K562 (cell line): ENCODE measurements at regions not wholly inside any gene's neighbourhood (a gene's known extent, or its start where the extent isn't known, plus 50 kb on each side); places are given as distances from the start of the nearest gene placed in this dataset.

Experiments used
- ATAC-seq: fragments of 200-7000 bp; cut with Tn5 transposase; 3 replicates; pipeline ENCODE4 v1.9.1; 2020; ENCODE audit warnings: moderate library complexity
- BruUV-seq: library from RNA; stranded (reverse); fragments of 400-500 nt; replicated peaks from 2 replicates; lab custom pipeline; 2021; lab: Mats Ljungman, UMichigan
- CTCF ChIA-PET: fragments of 300-600 bp; formaldehyde crosslinking; extraction: SDS; loops from one replicate; lab custom pipeline; 2021; ENCODE audit warnings: low intra/inter-chr PET ratio; lab: Yijun Ruan, JAX
- POLR2A ChIA-PET: fragments of 300-600, 350-650 bp; sonication (Branson Sonifier 250); formaldehyde crosslinking; extraction: SDS; loops from one replicate; lab custom pipeline; 2021; ENCODE audit warnings: antibody characterized with exemption, inconsistent platforms; lab: Yijun Ruan, JAX
- DNase-seq, 4 experiments: peaks; one replicate each; pipeline versions ENCODE4 v3.0.0 to v3.0.0-alpha.2; 2011 to 2018; ENCODE audit warnings: low spot score in 3 of 4, mixed read lengths in 3 of 4; ENCODE audit errors: extremely low read depth in 1 of 4
- FAIRE-seq: peaks from 2 replicates; lab custom pipeline; 2011; peaks lifted over from hg19 to GRCh38; lab: Jason Lieb, UNC
- H2AFZ ChIP-seq: 2 replicates; pipeline ENCODE4 v1.6.0; 2011; ENCODE audit warnings: low read depth, low read length, control low read depth, inconsistent platforms
- H3K27ac ChIP-seq: fragments of 200-600 bp; 3 replicates; pipeline ENCODE4 v1.8.0; 2011; ENCODE audit warnings: low read depth, mild to moderate bottlenecking, control low read depth, inconsistent platforms, low read length, moderate library complexity, mixed read lengths; ENCODE audit errors: extremely low read depth
- H3K27me3 ChIP-seq, 2 experiments: fragments of 300-600 bp in 1 of 2; 2 replicates in 1 of 2; 3 replicates in 1 of 2; pipeline versions ENCODE4 v1.6.0 to v1.8.0; 2011; ENCODE audit warnings: inconsistent platforms in 2 of 2, low read length in 2 of 2, mild to moderate bottlenecking in 1 of 2, mixed read lengths in 1 of 2, moderate library complexity in 1 of 2; ENCODE audit not compliant: control insufficient read depth in 2 of 2, insufficient read depth in 2 of 2
- H3K36me3 ChIP-seq: fragments of 300-600 bp; 3 replicates; pipeline ENCODE4 v1.8.0; 2011; ENCODE audit warnings: mild to moderate bottlenecking, low read length, inconsistent platforms; ENCODE audit not compliant: control insufficient read depth, insufficient read depth
- H3K4me1 ChIP-seq, 2 experiments: fragments of 200-600 bp in 1 of 2; replicated peaks in 1 of 2; 2 replicates in 1 of 2; 3 replicates in 1 of 2; pipeline versions ENCODE4 v1.5.1 to v1.8.0; 2011; ENCODE audit warnings: inconsistent platforms in 2 of 2, low read length in 2 of 2, mild to moderate bottlenecking in 1 of 2, mixed read lengths in 1 of 2, moderate library complexity in 1 of 2; ENCODE audit not compliant: control insufficient read depth in 2 of 2, insufficient read depth in 2 of 2
- H3K4me2 ChIP-seq: 2 replicates; pipeline ENCODE4 v1.6.1; 2011; ENCODE audit warnings: low read length, control low read depth, inconsistent platforms, mixed read lengths; ENCODE audit not compliant: insufficient read depth
- H3K4me3 ChIP-seq: fragments of 200-600 bp; sonication (generic), shearing (Covaris generic); 2 replicates; pipeline ENCODE4 v1.5.1; 2016; ENCODE audit warnings: control low read depth, inconsistent platforms
- H3K79me2 ChIP-seq: fragments of 200-600 bp; 3 replicates; pipeline ENCODE4 v1.8.0; 2011; ENCODE audit warnings: low read length, inconsistent platforms; ENCODE audit not compliant: control insufficient read depth, insufficient read depth
- H3K9ac ChIP-seq, 2 experiments: 2 replicates each; pipeline versions ENCODE4 v1.6.0 to v1.6.1; 2011; ENCODE audit warnings: low read depth in 2 of 2, low read length in 2 of 2, control low read depth in 1 of 2, inconsistent platforms in 1 of 2, mild to moderate bottlenecking in 1 of 2, mixed read lengths in 1 of 2; ENCODE audit not compliant: insufficient read depth in 1 of 2
- H3K9me1 ChIP-seq: one replicate; pipeline ENCODE4 v1.6.0; 2011; ENCODE audit warnings: inconsistent platforms, mild to moderate bottlenecking, low read length, moderate library complexity; ENCODE audit not compliant: control insufficient read depth, insufficient read depth
- H3K9me3 ChIP-seq: replicated peaks from 2 replicates; pipeline ENCODE4 v1.5.1; 2011; ENCODE audit warnings: low read depth, low read length, inconsistent platforms; ENCODE audit not compliant: control insufficient read depth, insufficient read depth
- H4K20me1 ChIP-seq: replicated peaks from 2 replicates; pipeline ENCODE4 v1.6.1; 2011; ENCODE audit warnings: low read length, inconsistent platforms, mixed read lengths; ENCODE audit not compliant: control insufficient read depth, insufficient read depth
- CEBPB ChIP-seq: fragments of 450-650 bp; IDR thresholded peaks from 2 replicates; pipeline ENCODE4 v1.6.1; 2016; ENCODE audit warnings: missing genetic modification characterization, missing compliant biosample characterization
- CLOCK ChIP-seq: fragments of 250-450 bp; sonication (Bioruptor Pico); IDR thresholded peaks from 2 replicates; pipeline ENCODE4 v1.4.0; 2020; ENCODE audit warnings: mild to moderate bottlenecking, moderate library complexity, borderline replicate concordance
- ELF2 ChIP-seq: fragments of 250-450 bp; sonication (Bioruptor Pico); IDR thresholded peaks from 2 replicates; pipeline ENCODE4 v1.5.0; 2021; ENCODE audit warnings: mild to moderate bottlenecking
- HDAC1 ChIP-seq, 2 experiments: fragments of 450-650 bp; IDR thresholded peaks; 2 replicates each; pipeline ENCODE4 v1.6.1; 2016 to 2017; ENCODE audit warnings: inconsistent platforms in 1 of 2, mild to moderate bottlenecking in 1 of 2, moderate library complexity in 1 of 2
- NFIC ChIP-seq: fragments of 450-650 bp; IDR thresholded peaks from 2 replicates; pipeline ENCODE4 v1.6.1; 2017; ENCODE audit warnings: mild to moderate bottlenecking, inconsistent platforms
- PKNOX1 ChIP-seq: fragments of 450-650 bp; IDR thresholded peaks from 2 replicates; pipeline ENCODE4 v1.6.1; 2016
- POLR3A ChIP-seq: IDR thresholded peaks from 2 replicates; pipeline ENCODE4 v1.6.1; 2011; ENCODE audit warnings: borderline replicate concordance, mild to moderate bottlenecking, moderate library complexity; ENCODE audit not compliant: insufficient read length, insufficient read depth; ENCODE audit errors: extremely low read depth
- PRMT5 ChIP-seq: sonication (generic); formaldehyde crosslinking; IDR thresholded peaks from 2 replicates; pipeline ENCODE4 v1.5.0; 2020; ENCODE audit warnings: missing genetic modification reagents
- ZFP36 ChIP-seq: fragments of 150-350 bp; IDR thresholded peaks from 2 replicates; pipeline ENCODE4 v1.6.1; 2018; ENCODE audit warnings: low read length, low read depth; ENCODE audit not compliant: partially characterized antibody
- ZNF146 ChIP-seq: IDR thresholded peaks from one replicate; pipeline ENCODE4 v1.6.1; 2018; ENCODE audit warnings: missing compliant biosample characterization; ENCODE audit not compliant: unreplicated experiment
- ZNF197 ChIP-seq: fragments of 200-800 bp; sonication (Bioruptor generic); IDR thresholded peaks from 2 replicates; pipeline ENCODE4 v1.6.1; 2016; ENCODE audit warnings: low read depth, missing genetic modification characterization, missing compliant biosample characterization
- ZNF316 ChIP-seq: fragments of 450-650 bp; IDR thresholded peaks from 2 replicates; pipeline ENCODE4 v1.6.1; 2016
- WGBS: fragments of 100-300 bp; shearing (Covaris generic); methylation state at CpG from one replicate; pipeline ENCODE4 v1.1.6; 2016; ENCODE audit warnings: low coverage, mixed read lengths; ENCODE audit not compliant: insufficient coverage; ENCODE audit errors: missing lambda C conversion rate; 5-methylcytosine and 5-hydroxymethylcytosine counted together
- in situ Hi-C: fragments of 300-500 bp; cut with MboI; formaldehyde crosslinking; loops from 4 replicates; pipeline ENCODE4 v1.15.0; 2018; ENCODE audit warnings: inconsistent platforms, mixed read lengths
- intact Hi-C: fragments of 100-400 bp; cut with micrococcal nuclease; formaldehyde crosslinking; loops from 2 replicates; pipeline ENCODE4 v1.14.2; 2022

- WGBS: 51% methylated on average over 3 of the region's 3 CpGs
- in situ Hi-C loops: no loop called here
- Histone ChIP-seq H3K36me3 (no peaks in the 10 kb centered on the region), H3K27me3 (no peaks in the 10 kb centered on the region), H3K4me1 (peaks cover 34 to 40% of the 10 kb centered on the region in 2 experiments), H3K79me2 (no peaks in the 10 kb centered on the region), H3K9ac (no peak overlapping the region), H3K4me2 (no peak overlapping the region), H3K9me3 (no peaks in the 10 kb centered on the region), H2AFZ (no peak overlapping the region), H4K20me1 (no peaks in the 10 kb centered on the region), H3K9me1 (no peaks in the 10 kb centered on the region), H3K4me3 (no peak overlapping the region), H3K27ac (no peak overlapping the region)
- POLR2A ChIA-PET: interaction anchor here (0.6 kb wide), 1 partner anchor 60 kb away, joined by 3 read pairs; no protein-coding TSS in a partner anchor
- BruUV-seq: no TSS peak
- no peak for FAIRE-seq
- CTCF ChIA-PET: no interaction called here
- ATAC-seq: no peak
- TF ChIP-seq POLR3A (no peak), ZFP36 (peak; percentile 52)
- no peak for DNase-seq
- intact Hi-C loops: no loop called here
Measured at GRCh38 chr3:194198938-194199337, 63.0 kb downstream of the HES1 start.

GRCh38 chr3:194200422-194201081 is 64.6 kb downstream of the HES1 start:
- H3K27me3 ChIP-seq: no peaks in the 10 kb centered on the region
- H3K4me3 ChIP-seq: no peak overlapping the region
- no peaks in the 10 kb centered on the region for H4K20me1 ChIP-seq
- peak overlapping the region; percentile 19; the same call in 1 of the 3 replicates for H3K27ac ChIP-seq
- peak; percentile 69 for FAIRE-seq
- H3K4me2 ChIP-seq: peak overlapping the region; percentile 12; the same call in 1 of the 2 replicates
- no peak overlapping the region; a peak in 2 of 4 replicates for H3K9ac ChIP-seq
- BruUV-seq: no TSS peak
- peak overlapping the region; percentile 76 for H2AFZ ChIP-seq
- no peaks in the 10 kb centered on the region for H3K36me3 ChIP-seq
- H3K9me3 ChIP-seq: no peaks in the 10 kb centered on the region
- in situ Hi-C loops: no loop called here
- H3K9me1 ChIP-seq: no peaks in the 10 kb centered on the region
- intact Hi-C loops: no loop called here
- ChIA-PET CTCF (interaction anchor here (0.6 kb wide), 1 partner anchor 21 kb away, joined by 4 read pairs; no protein-coding TSS in a partner anchor), POLR2A (no interaction called here)
- peak; percentile 32 for ATAC-seq
- no peaks in the 10 kb centered on the region for H3K79me2 ChIP-seq
- no peak for DNase-seq
- H3K4me1 ChIP-seq: peaks cover 26 to 28% of the 10 kb centered on the region in 2 experiments
- WGBS: 25% methylated on average over 6 of the region's 6 CpGs
- TF ChIP-seq NFIC (peak; percentile 64), ZNF197 (CRISPR knock-in tag) (no peak), ZNF316 (no peak), ZNF146 (no peak), HDAC1 (IDR thresholded peaks at IDR 0.05) (no peak), CEBPB (tag) (no peak), PRMT5 (no peak), CLOCK (CRISPR knock-in tag) (no peak), ELF2 (CRISPR knock-in tag) (peak; percentile 43; the same call in 1 of the 2 replicates), PKNOX1 (peak; percentile 60)
